ENCODE measurements at regions not wholly inside any gene's neighbourhood (a gene's known extent, or its start where the extent isn't known, plus 50 kb on each side); places are given as distances from the start of the nearest gene placed in this dataset.

DNA sequence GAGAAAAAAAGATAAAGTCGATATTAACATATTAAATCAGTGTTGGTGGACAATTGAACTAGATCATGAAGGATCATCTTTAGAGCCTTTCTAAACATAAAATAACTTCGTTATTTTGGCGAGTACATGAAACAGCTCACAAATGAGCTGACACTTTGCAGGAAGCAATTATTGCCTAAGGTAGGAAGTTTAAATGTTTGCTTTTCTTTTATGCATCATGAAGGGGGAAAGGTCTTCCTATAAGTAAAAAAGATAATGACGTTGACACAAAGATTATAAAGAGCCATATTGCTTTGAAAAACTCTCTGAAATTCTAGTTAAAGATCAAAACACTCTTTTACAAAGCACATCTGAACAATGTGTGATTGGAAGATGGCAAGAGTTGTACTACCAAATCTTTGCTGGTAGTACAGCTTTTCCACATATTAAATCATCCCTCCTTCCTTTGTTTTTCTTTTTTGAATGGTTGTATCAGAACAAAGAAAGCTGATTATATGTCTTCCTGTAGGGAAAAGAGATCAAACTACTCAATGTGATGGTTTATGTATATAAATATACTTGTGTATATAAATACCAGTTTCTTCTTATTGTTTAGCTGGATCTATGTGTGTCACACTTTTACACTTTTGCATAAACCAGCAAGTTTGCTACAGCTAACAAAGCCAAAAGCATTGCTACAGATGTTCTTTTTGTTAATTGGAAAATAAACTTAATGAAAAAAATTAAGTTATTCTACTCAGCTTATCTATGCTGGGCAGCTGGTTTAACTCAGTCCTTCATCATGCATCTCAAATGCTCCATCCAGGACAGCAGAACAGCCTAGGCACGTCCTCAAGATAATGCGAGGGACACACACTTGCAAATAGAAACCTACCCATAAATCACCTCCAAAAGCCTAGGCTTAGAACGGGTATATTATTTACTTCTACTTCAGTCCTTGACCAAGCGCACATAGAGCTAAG is 850.8 kb upstream of the ROBO1 start:
- TF ChIP-seq, protein P1, sequence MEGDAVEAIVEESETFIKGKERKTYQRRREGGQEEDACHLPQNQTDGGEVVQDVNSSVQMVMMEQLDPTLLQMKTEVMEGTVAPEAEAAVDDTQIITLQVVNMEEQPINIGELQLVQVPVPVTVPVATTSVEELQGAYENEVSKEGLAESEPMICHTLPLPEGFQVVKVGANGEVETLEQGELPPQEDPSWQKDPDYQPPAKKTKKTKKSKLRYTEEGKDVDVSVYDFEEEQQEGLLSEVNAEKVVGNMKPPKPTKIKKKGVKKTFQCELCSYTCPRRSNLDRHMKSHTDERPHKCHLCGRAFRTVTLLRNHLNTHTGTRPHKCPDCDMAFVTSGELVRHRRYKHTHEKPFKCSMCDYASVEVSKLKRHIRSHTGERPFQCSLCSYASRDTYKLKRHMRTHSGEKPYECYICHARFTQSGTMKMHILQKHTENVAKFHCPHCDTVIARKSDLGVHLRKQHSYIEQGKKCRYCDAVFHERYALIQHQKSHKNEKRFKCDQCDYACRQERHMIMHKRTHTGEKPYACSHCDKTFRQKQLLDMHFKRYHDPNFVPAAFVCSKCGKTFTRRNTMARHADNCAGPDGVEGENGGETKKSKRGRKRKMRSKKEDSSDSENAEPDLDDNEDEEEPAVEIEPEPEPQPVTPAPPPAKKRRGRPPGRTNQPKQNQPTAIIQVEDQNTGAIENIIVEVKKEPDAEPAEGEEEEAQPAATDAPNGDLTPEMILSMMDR (IDR thresholded peaks at IDR 0.05): no peak
- TF ChIP-seq POLR2A (IDR thresholded peaks at IDR 0.05): no peak

Data from esophagus squamous epithelium (tissue), 4 donors.